Stimulated activated naive CD8-positive, alpha-beta T cell treated with anti-CD3 and anti-CD28 coated beads, Interleukin-15, Interleukin-2, amounts not matched to agents 100 ng/mL and 50 ng/mL, for 24 hours (primary cell): ENCODE measurements at regions not wholly inside any gene's neighbourhood (a gene's known extent, or its start where the extent isn't known, plus 50 kb on each side); places are given as distances from the start of the nearest gene placed in this dataset.

Source experiments
- H3K27ac Mint-ChIP-seq: one replicate; pipeline ENCODE4 v1.8.0; 2021; ENCODE audit warnings: mild to moderate bottlenecking, mixed read lengths
- H3K27me3 Mint-ChIP-seq: one replicate; pipeline ENCODE4 v1.8.0; 2021; ENCODE audit warnings: mixed read lengths
- H3K36me3 Mint-ChIP-seq: one replicate; pipeline ENCODE4 v1.8.0; 2021; ENCODE audit warnings: low read depth, mixed read lengths
- H3K4me1 Mint-ChIP-seq: one replicate; pipeline ENCODE4 v1.8.0; 2021; ENCODE audit warnings: low read depth, mixed read lengths
- H3K4me3 Mint-ChIP-seq: one replicate; pipeline ENCODE4 v1.8.0; 2021; ENCODE audit warnings: mild to moderate bottlenecking, mixed read lengths
- H3K9me3 Mint-ChIP-seq: one replicate; pipeline ENCODE4 v1.8.0; 2021; ENCODE audit warnings: mixed read lengths

DNA sequence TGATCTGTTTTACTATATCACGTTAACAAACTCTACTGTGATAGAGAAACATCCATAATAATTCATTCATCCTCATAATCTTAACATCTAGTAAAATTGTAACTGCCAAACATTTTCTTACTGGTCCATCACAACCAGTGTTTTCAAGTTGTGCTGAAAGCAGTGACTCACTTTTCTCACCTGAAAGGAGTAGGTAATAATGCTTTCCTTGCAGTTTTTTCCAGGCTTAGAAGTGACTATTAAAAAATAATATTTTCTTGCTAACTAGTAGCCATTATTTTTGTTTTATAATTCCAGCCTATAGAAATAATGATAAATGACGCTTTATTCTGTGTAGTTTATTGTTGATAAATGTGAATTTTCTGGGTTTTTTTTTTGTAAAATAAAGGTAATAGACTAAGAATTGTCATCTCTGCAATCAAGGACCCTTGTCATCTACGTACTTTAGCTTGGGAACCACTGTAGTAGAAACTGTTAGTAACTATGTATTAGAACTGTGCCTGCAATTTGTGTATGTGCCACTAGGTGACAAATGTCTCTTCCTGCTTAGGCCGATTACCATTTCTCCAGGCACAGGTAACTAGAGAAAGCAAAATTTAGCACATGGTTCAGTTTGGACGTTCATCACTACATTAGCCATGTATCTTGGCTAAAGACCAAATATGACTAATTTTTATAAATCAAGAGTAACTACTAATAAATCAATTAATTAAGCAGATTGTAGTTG, 409.4 kb upstream of the ERCC4 start:
- H3K9me3 Mint-ChIP-seq, result peaks cover 11% of the 10 kb centered on the region
- no peaks in the 10 kb centered on the region for H3K36me3 Mint-ChIP-seq
- no peaks in the 10 kb centered on the region for H3K4me1 Mint-ChIP-seq
- H3K27ac Mint-ChIP-seq, result no peak overlapping the region
- no peak overlapping the region for H3K4me3 Mint-ChIP-seq
- H3K27me3 Mint-ChIP-seq, result peaks cover 7% of the 10 kb centered on the region

DNA sequence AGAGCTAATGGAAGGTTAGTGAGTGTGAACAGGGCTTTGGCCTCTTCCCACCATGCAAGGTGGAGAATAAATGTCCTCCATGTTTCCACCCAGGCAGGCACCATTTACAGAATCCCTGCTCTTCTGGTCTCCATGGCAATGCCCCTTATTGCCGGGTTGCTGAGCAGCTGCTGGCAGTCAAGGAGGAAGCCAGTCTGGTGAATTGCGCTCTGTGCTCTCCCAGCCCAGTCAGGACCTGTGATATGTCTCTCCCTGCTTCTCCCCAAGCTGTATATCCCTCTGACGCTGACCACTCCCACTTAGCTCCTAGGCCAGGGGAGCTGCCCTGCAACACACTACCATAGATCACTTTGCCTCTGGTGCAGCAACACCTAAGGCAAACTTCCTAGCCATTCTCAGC, 402.1 kb upstream of the ERCC4 start:
- Mint-ChIP-seq H3K27ac (no peak overlapping the region), H3K4me3 (no peak overlapping the region), H3K36me3 (no peaks in the 10 kb centered on the region), H3K27me3 (no peaks in the 10 kb centered on the region), H3K4me1 (no peaks in the 10 kb centered on the region), H3K9me3 (peaks cover 30% of the 10 kb centered on the region)

DNA sequence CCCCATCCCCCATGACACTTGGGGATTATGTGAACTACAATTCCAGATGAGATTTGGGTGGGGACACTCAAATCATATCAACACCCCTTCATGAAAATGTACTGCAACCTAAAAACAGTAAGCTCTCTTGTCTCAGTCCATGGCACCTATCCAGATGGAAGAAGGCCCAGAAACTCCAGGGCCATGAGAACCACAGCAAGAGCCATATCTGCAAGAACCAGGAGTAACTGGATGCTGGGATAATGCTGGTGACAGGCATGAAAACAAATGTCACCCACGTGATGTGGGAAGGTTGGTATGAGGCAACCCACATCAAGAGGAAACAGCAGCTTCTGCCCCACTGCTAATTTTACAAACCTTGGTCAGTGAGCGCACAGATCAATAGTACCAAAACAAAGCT, 400.1 kb upstream of the ERCC4 start:
- no peaks in the 10 kb centered on the region for H3K36me3 Mint-ChIP-seq
- H3K4me1 Mint-ChIP-seq, result no peaks in the 10 kb centered on the region
- peaks cover 23% of the 10 kb centered on the region for H3K9me3 Mint-ChIP-seq
- no peaks in the 10 kb centered on the region for H3K27me3 Mint-ChIP-seq
- H3K4me3 Mint-ChIP-seq, result no peak overlapping the region
- no peak overlapping the region for H3K27ac Mint-ChIP-seq

DNA sequence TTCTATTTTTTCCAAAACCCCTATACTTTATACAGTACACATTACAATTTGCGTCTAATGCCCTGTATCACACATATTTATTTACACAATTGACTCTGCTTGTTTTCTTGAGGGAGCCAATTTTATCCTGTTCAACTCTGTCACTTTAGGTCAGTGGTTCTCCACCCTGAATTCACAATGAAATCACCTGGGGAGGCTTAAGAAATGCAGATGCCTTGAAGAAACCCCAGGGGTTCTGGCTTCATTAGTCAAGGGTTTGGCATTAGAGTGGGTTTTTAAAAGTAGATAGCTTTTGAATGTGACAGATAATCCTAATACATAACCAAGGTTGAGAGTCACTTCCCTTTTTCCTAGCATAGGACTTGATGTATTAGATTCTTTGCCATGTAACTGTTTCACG, 398.6 kb upstream of the ERCC4 start:
- Mint-ChIP-seq H3K36me3 (no peaks in the 10 kb centered on the region), H3K4me3 (no peak overlapping the region), H3K27me3 (no peaks in the 10 kb centered on the region), H3K27ac (no peak overlapping the region), H3K9me3 (peaks cover 14% of the 10 kb centered on the region), H3K4me1 (no peaks in the 10 kb centered on the region)

DNA sequence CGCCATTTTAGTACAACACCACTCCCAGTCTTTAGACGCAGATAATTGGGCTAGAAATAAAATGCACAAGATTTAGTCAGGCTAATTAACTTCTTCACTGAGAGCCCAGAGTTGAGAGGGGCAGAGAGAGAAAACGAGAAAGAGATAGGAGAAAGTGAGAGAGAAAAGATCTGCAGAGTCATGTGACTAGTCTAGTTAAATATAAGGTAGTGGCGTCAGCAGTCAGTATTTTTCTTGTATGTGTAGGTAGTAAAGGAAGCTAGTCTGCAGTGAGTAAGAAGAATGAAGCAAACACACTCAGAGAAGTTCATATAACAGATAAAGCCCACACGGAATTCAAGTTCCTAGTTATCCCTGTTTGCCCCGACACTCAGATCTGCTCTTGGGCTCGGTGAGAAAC, 392.6 kb upstream of the ERCC4 start:
- Mint-ChIP-seq H3K27ac (no peak overlapping the region), H3K9me3 (peaks cover 8% of the 10 kb centered on the region), H3K36me3 (no peaks in the 10 kb centered on the region), H3K4me3 (no peak overlapping the region), H3K27me3 (no peaks in the 10 kb centered on the region), H3K4me1 (no peaks in the 10 kb centered on the region)

DNA sequence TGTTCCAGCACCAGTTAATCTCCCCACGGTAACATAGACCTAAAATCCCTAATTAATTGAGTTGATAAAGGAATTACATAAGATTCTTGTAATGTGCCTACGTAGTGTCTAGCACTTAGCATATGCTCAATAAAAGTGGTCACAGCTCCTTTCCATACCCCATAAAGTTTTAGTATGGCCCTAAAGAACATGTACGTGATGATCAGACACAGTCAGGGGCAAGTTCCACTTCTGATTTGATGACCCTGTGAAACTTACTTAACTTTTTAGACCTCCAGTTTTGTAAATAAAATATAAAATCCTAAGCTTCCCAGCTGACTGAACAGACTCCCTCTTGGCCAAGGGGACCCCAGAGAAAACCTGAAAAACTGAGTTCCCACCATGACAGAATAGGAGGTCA, 391.3 kb upstream of the ERCC4 start:
- Mint-ChIP-seq H3K27ac (no peak overlapping the region), H3K4me1 (no peaks in the 10 kb centered on the region), H3K27me3 (no peaks in the 10 kb centered on the region), H3K9me3 (peaks cover 16% of the 10 kb centered on the region), H3K36me3 (no peaks in the 10 kb centered on the region), H3K4me3 (no peak overlapping the region)

DNA sequence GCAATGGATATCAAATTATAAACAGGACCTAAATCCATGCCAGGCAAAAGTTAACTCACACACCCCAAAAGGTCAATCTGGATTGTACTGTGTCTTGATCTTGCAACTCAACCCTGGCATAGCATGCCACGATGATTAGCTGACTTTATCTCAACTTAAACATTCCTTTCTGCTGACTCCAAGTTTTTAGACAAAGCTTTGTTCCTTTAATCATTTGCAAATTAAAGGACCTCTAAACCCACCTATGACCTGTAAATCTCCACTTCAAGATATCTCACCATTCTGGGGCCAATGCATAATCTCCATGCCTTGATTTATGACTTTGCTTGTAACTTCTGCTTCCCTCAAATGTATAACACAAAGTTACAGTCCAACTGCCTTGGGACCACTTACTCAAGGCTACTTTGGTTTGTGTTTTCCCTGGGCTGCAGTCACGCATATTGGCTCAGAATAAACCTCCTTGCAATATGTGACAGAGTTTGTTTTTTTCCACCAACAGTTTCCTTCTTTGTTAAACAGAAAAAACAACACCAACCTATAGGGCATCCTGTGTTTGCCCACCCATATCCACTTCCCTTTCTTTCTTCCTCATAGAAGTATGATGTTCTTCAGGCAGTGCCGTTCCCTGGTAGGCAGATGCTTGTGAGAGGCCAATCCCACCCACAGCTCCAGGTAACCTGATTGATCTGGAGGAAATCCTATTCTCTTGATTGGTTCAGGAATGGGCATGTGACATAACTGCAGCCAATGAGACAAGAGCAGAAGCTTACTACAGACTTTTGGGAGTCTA, 390.6 kb upstream of the ERCC4 start:
- H3K27me3 Mint-ChIP-seq, result no peaks in the 10 kb centered on the region
- no peak overlapping the region for H3K4me3 Mint-ChIP-seq
- H3K27ac Mint-ChIP-seq, result no peak overlapping the region
- no peaks in the 10 kb centered on the region for H3K36me3 Mint-ChIP-seq
- H3K4me1 Mint-ChIP-seq, result no peaks in the 10 kb centered on the region
- peaks cover 16% of the 10 kb centered on the region for H3K9me3 Mint-ChIP-seq

DNA sequence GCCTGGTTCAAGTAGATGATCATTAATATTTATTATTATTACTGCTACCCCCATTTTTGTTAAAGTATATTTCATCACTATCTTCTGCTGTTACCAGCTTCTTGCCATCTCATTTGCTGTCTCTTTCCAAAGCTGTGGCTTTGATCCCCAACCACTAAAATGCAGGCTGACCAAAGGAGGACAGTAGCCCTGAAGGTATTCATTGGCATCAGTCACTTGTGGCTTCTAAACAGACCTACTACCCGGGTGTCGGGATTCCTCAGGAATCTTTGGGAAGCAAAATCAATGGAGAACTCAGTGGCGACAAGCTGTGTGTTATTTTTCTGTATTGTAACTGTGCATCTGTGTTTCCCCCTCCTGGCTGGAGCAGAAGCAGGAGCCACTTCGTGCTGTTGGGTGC, 379.2 kb upstream of the ERCC4 start:
- Mint-ChIP-seq H3K4me3 (no peak overlapping the region), H3K27ac (no peak overlapping the region), H3K36me3 (no peaks in the 10 kb centered on the region), H3K9me3 (peaks cover 7% of the 10 kb centered on the region), H3K27me3 (no peaks in the 10 kb centered on the region), H3K4me1 (no peaks in the 10 kb centered on the region)

DNA sequence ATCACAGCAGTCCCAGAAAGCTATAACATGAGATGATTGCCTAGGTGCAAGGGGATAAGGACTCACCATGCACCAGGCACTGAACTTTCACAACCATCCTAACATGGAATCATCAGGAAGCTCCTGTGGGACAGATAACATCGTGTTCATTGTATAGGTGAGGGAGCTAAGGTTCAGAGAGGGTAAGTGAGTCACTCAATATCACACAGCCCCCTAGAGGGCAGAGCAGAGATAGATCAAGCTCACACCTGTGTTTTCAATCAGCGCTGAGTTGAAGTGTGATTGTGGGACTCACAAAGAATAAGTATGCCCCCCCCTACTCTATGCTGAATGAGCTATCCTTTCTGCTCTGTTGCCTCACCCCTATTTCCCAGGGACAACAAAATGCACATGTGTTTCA, 377.7 kb upstream of the ERCC4 start:
- Mint-ChIP-seq H3K4me3 (no peak overlapping the region), H3K9me3 (peaks cover 7% of the 10 kb centered on the region), H3K27ac (no peak overlapping the region), H3K36me3 (no peaks in the 10 kb centered on the region), H3K27me3 (no peaks in the 10 kb centered on the region), H3K4me1 (no peaks in the 10 kb centered on the region)

DNA sequence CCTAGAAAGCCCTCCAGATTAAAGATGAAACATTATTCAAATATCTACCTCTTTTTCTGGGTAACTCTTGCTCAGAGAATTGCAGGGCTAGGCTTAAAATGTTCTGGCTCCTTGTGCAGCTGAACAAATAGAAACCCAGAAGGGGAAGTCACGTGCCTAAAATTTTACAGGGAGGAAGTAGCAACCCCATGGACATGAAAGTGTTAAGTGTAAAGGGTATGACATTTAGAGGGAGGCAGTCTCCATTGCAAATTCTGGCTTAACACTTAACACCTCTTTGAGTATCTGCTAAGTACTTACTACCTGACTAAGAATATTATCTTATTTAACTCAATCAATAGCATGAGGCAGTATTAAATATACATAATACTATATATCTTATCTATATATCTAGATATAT, 376.1 kb upstream of the ERCC4 start:
- no peaks in the 10 kb centered on the region for H3K27me3 Mint-ChIP-seq
- no peak overlapping the region for H3K27ac Mint-ChIP-seq
- no peaks in the 10 kb centered on the region for H3K36me3 Mint-ChIP-seq
- no peak overlapping the region for H3K4me3 Mint-ChIP-seq
- H3K4me1 Mint-ChIP-seq, result no peaks in the 10 kb centered on the region
- peaks cover 7% of the 10 kb centered on the region for H3K9me3 Mint-ChIP-seq

DNA sequence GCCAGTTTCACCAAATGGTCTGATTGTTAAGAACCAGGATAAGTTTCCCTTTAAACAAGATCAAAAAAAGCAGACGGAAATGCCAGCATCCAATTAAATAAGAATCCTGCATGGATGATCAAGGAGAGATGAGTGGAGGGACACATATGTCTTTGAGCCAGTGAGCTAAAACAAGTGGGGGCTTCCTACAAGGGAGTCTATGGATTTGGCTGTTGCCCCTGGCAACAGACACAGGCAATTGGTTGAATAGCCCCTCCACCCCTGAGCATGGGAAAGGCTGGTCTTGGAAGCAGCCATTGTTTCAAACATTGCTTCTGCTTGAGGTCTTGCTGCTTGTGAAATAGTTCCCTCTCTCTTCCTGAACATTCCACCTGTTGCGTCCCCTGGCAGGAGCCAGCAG, 374.7 kb upstream of the ERCC4 start:
- Mint-ChIP-seq H3K9me3 (no peaks in the 10 kb centered on the region), H3K4me1 (no peaks in the 10 kb centered on the region), H3K27me3 (no peaks in the 10 kb centered on the region), H3K27ac (no peak overlapping the region), H3K4me3 (no peak overlapping the region), H3K36me3 (no peaks in the 10 kb centered on the region)

DNA sequence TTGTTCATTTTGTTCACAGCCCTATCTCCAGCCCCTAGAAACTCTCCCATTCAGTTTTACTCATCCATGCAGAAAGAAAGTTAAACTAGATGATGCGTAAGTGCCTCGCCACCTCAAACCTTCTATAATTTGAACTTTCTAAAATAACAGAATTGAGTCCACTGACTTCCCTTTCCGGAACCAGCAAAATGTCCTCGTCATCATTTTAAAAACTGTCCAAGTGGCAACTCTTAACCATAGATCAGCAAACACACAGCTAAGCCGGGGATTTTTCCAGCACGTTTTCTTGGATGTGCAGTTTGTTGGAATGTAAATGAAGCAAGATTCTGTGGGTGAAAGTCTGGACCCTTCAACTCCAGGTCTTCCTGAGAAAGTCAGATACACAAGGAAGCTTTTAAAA, 369.7 kb upstream of the ERCC4 start:
- H3K36me3 Mint-ChIP-seq, result no peaks in the 10 kb centered on the region

DNA sequence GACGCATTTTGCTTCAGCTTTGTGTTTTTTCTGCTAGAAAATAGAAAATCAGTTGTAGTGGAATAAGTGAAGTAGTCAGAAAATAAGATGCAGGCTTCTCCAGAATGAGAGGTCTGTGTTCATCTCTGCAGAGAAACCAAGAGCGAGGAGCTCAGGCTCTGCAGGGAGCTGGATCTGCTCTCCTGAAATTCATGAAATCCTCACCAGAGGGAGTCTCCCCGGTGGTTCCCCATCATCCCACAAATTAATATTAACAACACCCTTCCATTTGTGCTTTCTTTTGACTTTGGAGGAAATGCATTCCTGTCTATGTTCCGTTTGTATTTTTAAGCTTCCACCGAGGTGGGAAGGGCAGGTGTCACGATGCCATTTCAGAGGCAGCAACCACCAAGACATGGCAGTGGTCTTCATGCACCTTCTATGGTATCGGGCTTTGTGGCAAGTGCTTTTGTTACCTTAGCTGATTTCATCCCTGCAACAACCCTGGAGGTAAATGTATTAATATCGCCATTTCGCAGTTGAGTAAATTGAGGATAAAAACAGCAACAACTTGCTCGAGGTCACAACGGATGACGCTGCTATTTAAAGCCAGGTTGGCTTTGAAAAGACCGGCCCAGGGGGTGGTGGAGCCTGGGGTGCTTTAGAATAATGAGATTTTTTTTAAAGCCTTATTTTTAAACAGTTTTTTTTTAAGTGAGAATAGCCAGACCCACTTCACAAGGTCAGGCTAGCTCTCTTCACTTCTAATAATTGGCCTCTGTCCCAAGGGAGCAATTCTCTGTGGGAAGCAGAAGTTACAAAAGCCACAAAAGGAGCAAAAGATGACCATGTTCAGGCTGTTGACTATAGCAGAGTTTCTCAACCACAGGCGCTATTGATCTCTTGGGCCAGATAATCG, 367.6 kb upstream of the ERCC4 start:
- no peaks in the 10 kb centered on the region for H3K4me1 Mint-ChIP-seq
- no peaks in the 10 kb centered on the region for H3K36me3 Mint-ChIP-seq
- peaks cover 4% of the 10 kb centered on the region for H3K9me3 Mint-ChIP-seq
- peaks cover 3% of the 10 kb centered on the region for H3K27me3 Mint-ChIP-seq
- no peak overlapping the region for H3K4me3 Mint-ChIP-seq
- no peak overlapping the region for H3K27ac Mint-ChIP-seq

More for the DNA sequence above, 369.7 kb upstream of the ERCC4 start:
- Mint-ChIP-seq H3K27ac (no peak overlapping the region), H3K27me3 (peaks cover 3% of the 10 kb centered on the region), H3K4me1 (no peaks in the 10 kb centered on the region), H3K9me3 (no peaks in the 10 kb centered on the region), H3K4me3 (no peak overlapping the region)

DNA sequence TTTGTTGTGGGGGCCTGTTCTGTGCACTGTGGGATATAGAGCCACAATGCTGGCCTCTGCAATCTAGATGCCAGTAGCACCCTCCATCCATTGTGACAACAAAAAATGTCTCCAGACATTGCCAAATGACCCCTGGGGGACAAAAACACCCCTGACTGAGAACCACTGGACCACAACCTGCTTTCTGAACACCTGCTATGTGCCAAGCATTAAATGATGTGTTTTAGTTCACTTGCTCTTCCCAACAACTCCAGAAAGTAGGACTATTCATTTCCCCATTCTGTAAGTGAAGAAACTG, 367.0 kb upstream of the ERCC4 start:
- H3K27ac Mint-ChIP-seq, result no peak overlapping the region
- peaks cover 3% of the 10 kb centered on the region for H3K27me3 Mint-ChIP-seq
- H3K36me3 Mint-ChIP-seq, result no peaks in the 10 kb centered on the region

DNA sequence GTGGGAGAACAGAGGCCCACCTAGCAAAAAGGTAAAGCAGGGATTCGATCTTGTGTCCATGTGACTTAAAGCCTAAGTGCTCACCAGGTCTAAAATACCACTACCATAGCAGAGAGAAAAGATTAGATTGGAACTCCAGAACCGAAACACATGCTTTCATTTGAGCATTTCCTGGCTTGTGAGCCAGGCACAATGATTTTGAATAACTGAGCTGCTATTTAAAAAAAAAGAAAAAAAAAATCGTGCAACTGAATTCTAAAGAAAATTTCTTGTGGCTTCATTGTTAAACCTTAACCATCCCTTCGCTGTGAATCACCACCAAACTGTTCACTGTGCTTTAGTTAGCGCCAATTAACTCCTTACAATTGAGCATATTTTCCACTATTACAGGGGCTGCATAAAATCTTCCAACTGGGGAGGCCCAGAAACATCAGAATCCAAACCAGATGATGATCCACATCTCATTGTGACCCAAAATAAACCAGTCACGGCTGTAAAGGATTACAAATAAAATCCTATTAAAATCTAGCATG, 366.4 kb upstream of the ERCC4 start:
- H3K4me1 Mint-ChIP-seq, result no peaks in the 10 kb centered on the region
- no peak overlapping the region for H3K4me3 Mint-ChIP-seq
- peaks cover 3% of the 10 kb centered on the region for H3K27me3 Mint-ChIP-seq
- H3K27ac Mint-ChIP-seq, result no peak overlapping the region
- peaks cover 4% of the 10 kb centered on the region for H3K9me3 Mint-ChIP-seq
- H3K36me3 Mint-ChIP-seq, result no peaks in the 10 kb centered on the region

More for the DNA sequence above, 367.0 kb upstream of the ERCC4 start:
- peaks cover 4% of the 10 kb centered on the region for H3K9me3 Mint-ChIP-seq
- H3K4me1 Mint-ChIP-seq, result no peaks in the 10 kb centered on the region
- H3K4me3 Mint-ChIP-seq, result no peak overlapping the region
